ENCODE measurements at regions not wholly inside any gene's neighbourhood (a gene's known extent, or its start where the extent isn't known, plus 50 kb on each side); places are given as distances from the start of the nearest gene placed in this dataset.

- no peak for TF ChIP-seq CTCF (IDR thresholded peaks at IDR 0.05; ENCODE audit: insufficient read depth, low read length)
- no peak for TF ChIP-seq REST (IDR thresholded peaks at IDR 0.05; ENCODE audit: insufficient replicate concordance, low read depth)
Measured at GRCh38 chr21:35628316-35628715, 432.0 kb downstream of the SETD4 start.

Measured in HL-60 (cell line).